NCI-H2196 (cell line): ENCODE measurements at regions not wholly inside any gene's neighbourhood (a gene's known extent, or its start where the extent isn't known, plus 50 kb on each side); places are given as distances from the start of the nearest gene placed in this dataset.
"Not testable (repeated sequence)": the region's sequence is repeated elsewhere in the genome, so short reads cannot be mapped to it uniquely, and the experiment has no call there.

Experiments
- DNase-seq: peaks from one replicate; lab custom pipeline; 2025; ENCODE audit not compliant: unreplicated experiment; lab: John Stamatoyannopoulos, UW

- no peak for DNase-seq
These were observed 76.0 kb upstream of the XPA start for GRCh38 chr9:97773091-97773490.

GRCh38 chr9:97773723-97774122 is 76.6 kb upstream of the XPA start:
- DNase-seq = no peak

GRCh38 chr9:97774673-97775072 is 77.5 kb upstream of the XPA start:
- no peak for DNase-seq

- not testable (repeated sequence) for DNase-seq
These were observed 74.3 kb upstream of the FOXE1 start for GRCh38 chr9:97778740-97779139.

- no peak for DNase-seq
These were observed 73.4 kb upstream of the FOXE1 start for GRCh38 chr9:97779608-97780007.

- no peak for DNase-seq
These were observed 71.1 kb upstream of the FOXE1 start for GRCh38 chr9:97781902-97782301.

- DNase-seq = no peak
These were observed 66.7 kb upstream of the FOXE1 start for GRCh38 chr9:97786341-97786740.

GRCh38 chr9:97787551-97787950 is 65.5 kb upstream of the FOXE1 start:
- no peak for DNase-seq

GRCh38 chr9:97788763-97789663 is 64.0 kb upstream of the FOXE1 start:
- DNase-seq = no peak

- DNase-seq = no peak
These were observed 62.5 kb upstream of the FOXE1 start for GRCh38 chr9:97790542-97790941.

GRCh38 chr9:97791542-97791941 is 61.5 kb upstream of the FOXE1 start:
- DNase-seq = no peak

GRCh38 chr9:97793067-97793466 is 60.0 kb upstream of the FOXE1 start:
- DNase-seq = no peak

- no peak for DNase-seq
These were observed 58.4 kb upstream of the FOXE1 start for GRCh38 chr9:97794666-97795065.

- not testable (repeated sequence) for DNase-seq
These were observed 56.9 kb upstream of the FOXE1 start for GRCh38 chr9:97796176-97796575.

GRCh38 chr9:97801180-97801579 is 51.8 kb upstream of the FOXE1 start:
- DNase-seq = no peak

GRCh38 chr9:97802276-97802675 is 50.8 kb upstream of the FOXE1 start:
- DNase-seq = no peak

GRCh38 chr9:97803167-97804058 is 49.6 kb upstream of the FOXE1 start:
- DNase-seq = peak; percentile 81
